22Rv1 (cell line): ENCODE measurements at regions not wholly inside any gene's neighbourhood (a gene's known extent, or its start where the extent isn't known, plus 50 kb on each side); places are given as distances from the start of the nearest gene placed in this dataset.

Source experiments
- ZFX ChIP-seq: fragments of 450-650 bp; IDR thresholded peaks from 2 replicates; pipeline ENCODE4 v1.6.1; 2017; ENCODE audit warnings: antibody characterized with exemption, borderline replicate concordance
- TF ChIP-seq, protein P1 (sequence below): fragments of 450-650 bp; IDR thresholded peaks from 2 replicates; pipeline ENCODE4 v1.5.1; 2017; ENCODE audit warnings: mild to moderate bottlenecking

DNA sequence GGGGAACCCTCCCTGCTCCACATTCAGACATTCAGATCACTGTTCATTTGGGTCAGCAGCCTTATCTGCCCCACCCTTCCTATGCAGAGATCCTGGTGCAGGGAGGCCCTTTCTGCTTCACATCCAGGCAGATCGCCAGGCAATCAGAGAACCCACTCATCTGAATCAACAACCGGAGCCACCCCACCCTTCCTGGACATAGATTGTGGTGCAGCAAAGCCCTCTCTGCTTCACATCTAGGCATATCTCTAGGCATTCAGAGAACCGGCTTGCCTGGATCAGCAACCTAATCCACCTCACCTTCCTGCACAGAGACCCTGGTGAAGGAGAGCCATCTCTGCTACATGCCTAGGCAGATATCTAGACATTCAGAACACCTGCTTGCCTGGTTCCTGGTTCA is 184.5 kb upstream of the CNTNAP5 start:
- TF ChIP-seq, protein P1, sequence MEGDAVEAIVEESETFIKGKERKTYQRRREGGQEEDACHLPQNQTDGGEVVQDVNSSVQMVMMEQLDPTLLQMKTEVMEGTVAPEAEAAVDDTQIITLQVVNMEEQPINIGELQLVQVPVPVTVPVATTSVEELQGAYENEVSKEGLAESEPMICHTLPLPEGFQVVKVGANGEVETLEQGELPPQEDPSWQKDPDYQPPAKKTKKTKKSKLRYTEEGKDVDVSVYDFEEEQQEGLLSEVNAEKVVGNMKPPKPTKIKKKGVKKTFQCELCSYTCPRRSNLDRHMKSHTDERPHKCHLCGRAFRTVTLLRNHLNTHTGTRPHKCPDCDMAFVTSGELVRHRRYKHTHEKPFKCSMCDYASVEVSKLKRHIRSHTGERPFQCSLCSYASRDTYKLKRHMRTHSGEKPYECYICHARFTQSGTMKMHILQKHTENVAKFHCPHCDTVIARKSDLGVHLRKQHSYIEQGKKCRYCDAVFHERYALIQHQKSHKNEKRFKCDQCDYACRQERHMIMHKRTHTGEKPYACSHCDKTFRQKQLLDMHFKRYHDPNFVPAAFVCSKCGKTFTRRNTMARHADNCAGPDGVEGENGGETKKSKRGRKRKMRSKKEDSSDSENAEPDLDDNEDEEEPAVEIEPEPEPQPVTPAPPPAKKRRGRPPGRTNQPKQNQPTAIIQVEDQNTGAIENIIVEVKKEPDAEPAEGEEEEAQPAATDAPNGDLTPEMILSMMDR, result no peak
- no peak for TF ChIP-seq ZFX
